ENCODE measurements at regions not wholly inside any gene's neighbourhood (a gene's known extent, or its start where the extent isn't known, plus 50 kb on each side); places are given as distances from the start of the nearest gene placed in this dataset.

DNA sequence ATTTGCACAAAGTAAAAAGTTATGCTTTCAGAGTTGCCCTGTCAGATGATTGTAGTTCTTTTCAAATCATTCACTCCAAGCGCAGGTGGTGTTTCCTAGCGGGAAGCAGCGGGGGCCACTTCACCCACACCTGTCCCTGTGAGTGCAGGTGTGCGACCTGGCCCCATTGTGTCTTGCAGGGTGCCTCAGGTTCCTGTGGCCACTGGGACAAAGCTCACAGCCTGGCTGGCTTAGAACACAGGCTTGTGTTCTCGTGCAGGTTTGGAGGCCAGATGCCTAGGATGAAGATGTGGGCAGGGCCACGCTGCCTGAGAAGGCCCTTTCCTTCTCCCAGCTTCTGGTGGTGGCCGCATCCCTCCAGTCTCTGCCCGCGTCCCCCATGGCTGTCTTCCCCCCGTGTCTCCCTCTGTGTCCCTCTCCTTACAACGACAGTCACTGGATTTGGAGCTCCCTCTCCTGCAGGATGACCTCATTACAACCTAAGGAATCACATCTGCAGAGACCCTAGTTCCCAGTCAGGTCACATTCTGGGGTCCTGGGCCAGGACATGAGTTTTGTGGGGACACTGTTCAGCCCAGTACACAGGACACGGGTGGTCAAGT lies 90.5 kb downstream of the NPIPB11 start:
- TF ChIP-seq POLR2A (IDR thresholded peaks at IDR 0.05) = no peak
- TF ChIP-seq, protein P1, sequence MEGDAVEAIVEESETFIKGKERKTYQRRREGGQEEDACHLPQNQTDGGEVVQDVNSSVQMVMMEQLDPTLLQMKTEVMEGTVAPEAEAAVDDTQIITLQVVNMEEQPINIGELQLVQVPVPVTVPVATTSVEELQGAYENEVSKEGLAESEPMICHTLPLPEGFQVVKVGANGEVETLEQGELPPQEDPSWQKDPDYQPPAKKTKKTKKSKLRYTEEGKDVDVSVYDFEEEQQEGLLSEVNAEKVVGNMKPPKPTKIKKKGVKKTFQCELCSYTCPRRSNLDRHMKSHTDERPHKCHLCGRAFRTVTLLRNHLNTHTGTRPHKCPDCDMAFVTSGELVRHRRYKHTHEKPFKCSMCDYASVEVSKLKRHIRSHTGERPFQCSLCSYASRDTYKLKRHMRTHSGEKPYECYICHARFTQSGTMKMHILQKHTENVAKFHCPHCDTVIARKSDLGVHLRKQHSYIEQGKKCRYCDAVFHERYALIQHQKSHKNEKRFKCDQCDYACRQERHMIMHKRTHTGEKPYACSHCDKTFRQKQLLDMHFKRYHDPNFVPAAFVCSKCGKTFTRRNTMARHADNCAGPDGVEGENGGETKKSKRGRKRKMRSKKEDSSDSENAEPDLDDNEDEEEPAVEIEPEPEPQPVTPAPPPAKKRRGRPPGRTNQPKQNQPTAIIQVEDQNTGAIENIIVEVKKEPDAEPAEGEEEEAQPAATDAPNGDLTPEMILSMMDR (IDR thresholded peaks at IDR 0.05) = peak in 3 of 6 experiments; percentile 36 to 50 (median 39)
